ENCODE measurements at regions not wholly inside any gene's neighbourhood (a gene's known extent, or its start where the extent isn't known, plus 50 kb on each side); places are given as distances from the start of the nearest gene placed in this dataset.

- no peak overlapping the region for H3K27ac ChIP-seq
- H3K4me3 ChIP-seq = no peak overlapping the region
- peaks cover 24 to 42% of the 10 kb centered on the region in 2 donors for H3K4me1 ChIP-seq (replicated peaks in 1 of 2)
- WGBS, 10 experiments = 39 to 100% (median 78%) methylated on average over 1 to 13 of the region's 13 CpGs
- no peak for ATAC-seq (replicated peaks in 6 of 8)
- in situ Hi-C loops (cut with MboI; ENCODE audit: low pct_unique_long_range_greater_than_20kb in 2 of 9, low sequenced_read_pairs in 9 of 9, unreplicated experiment in 9 of 9) = no loop called here
Measured at GRCh38 chr10:7485799-7486198, 75.0 kb upstream of the SFMBT2 start.

GRCh38 chr10:7485244-7485556, 74.4 kb upstream of the SFMBT2 start:
- ATAC-seq (replicated peaks in 6 of 8) = no peak
- in situ Hi-C loops (cut with MboI; ENCODE audit: low pct_unique_long_range_greater_than_20kb in 2 of 9, low sequenced_read_pairs in 9 of 9, unreplicated experiment in 9 of 9) = no loop called here
- Histone ChIP-seq H3K4me3 (no peak overlapping the region), H3K4me1 (replicated peaks in 1 of 2) (peaks cover 25 to 44% of the 10 kb centered on the region in 2 donors), H3K27ac (no peak overlapping the region)
- 14 to 86% (median 72%) methylated on average over 2 to 9 of the region's 9 CpGs; no CpG with 5 or more reads in 1 of the 10 experiments for WGBS, 10 experiments

- Histone ChIP-seq H3K4me1 (replicated peaks in 1 of 2) (peaks cover 25 to 44% of the 10 kb centered on the region in 2 donors), H3K4me3 (no peak overlapping the region), H3K27ac (no peak overlapping the region)
- WGBS, 10 experiments = 10 to 60% (median 41%) methylated on average over 2 to 12 of the region's 12 CpGs
- ATAC-seq (replicated peaks in 6 of 8) = peak in 5 of 8 experiments; percentile 12 to 79 (median 64)
- in situ Hi-C loops (cut with MboI; ENCODE audit: low pct_unique_long_range_greater_than_20kb in 2 of 9, low sequenced_read_pairs in 9 of 9, unreplicated experiment in 9 of 9) = no loop called here
Measured at GRCh38 chr10:7484456-7485243, 73.8 kb upstream of the SFMBT2 start.

- no peak overlapping the region for H3K27ac ChIP-seq
- H3K4me3 ChIP-seq = no peak overlapping the region
- 47 to 100% (median 81%) methylated on average over 1 to 9 of the region's 9 CpGs for WGBS, 10 experiments
- H3K4me1 ChIP-seq (replicated peaks in 1 of 2) = peaks cover 25 to 39% of the 10 kb centered on the region in 2 donors
- in situ Hi-C loops (cut with MboI; ENCODE audit: low pct_unique_long_range_greater_than_20kb in 2 of 9, low sequenced_read_pairs in 9 of 9, unreplicated experiment in 9 of 9) = no loop called here
- ATAC-seq (replicated peaks in 6 of 8) = no peak
Measured at GRCh38 chr10:7483848-7484247, 73.0 kb upstream of the SFMBT2 start.

- Histone ChIP-seq H3K27ac (no peak overlapping the region), H3K4me3 (no peak overlapping the region), H3K4me1 (replicated peaks in 1 of 2) (peaks cover 25 to 35% of the 10 kb centered on the region in 2 donors)
- in situ Hi-C loops (cut with MboI; ENCODE audit: low pct_unique_long_range_greater_than_20kb in 2 of 9, low sequenced_read_pairs in 9 of 9, unreplicated experiment in 9 of 9) = no loop called here
- WGBS, 10 experiments = 31 to 100% (median 94%) methylated on average over 3 to 5 of the region's 8 CpGs; no CpG with 5 or more reads in 7 of the 10 experiments
- no peak for ATAC-seq (replicated peaks in 6 of 8)
Measured at GRCh38 chr10:7482992-7483391, 72.2 kb upstream of the SFMBT2 start.

- peaks cover 23 to 28% of the 10 kb centered on the region in 2 donors for H3K4me1 ChIP-seq (replicated peaks in 1 of 2)
- in situ Hi-C loops (cut with MboI; ENCODE audit: low pct_unique_long_range_greater_than_20kb in 2 of 9, low sequenced_read_pairs in 9 of 9, unreplicated experiment in 9 of 9) = no loop called here
- no peak overlapping the region for H3K27ac ChIP-seq
- ATAC-seq (replicated peaks in 6 of 8) = peak in 1 of 8 experiments; percentile 50
- WGBS, 10 experiments = 17 to 100% (median 82%) methylated on average over 1 to 5 of the region's 5 CpGs; no CpG with 5 or more reads in 1 of the 10 experiments
- no peak overlapping the region for H3K4me3 ChIP-seq
Measured at GRCh38 chr10:7481368-7481765, 70.5 kb upstream of the SFMBT2 start.

GRCh38 chr10:7480742-7481367, 70.0 kb upstream of the SFMBT2 start:
- ATAC-seq (replicated peaks in 6 of 8) = peak in 3 of 8 experiments; percentile 23 to 46 (median 36)
- H3K27ac ChIP-seq = no peak overlapping the region
- H3K4me3 ChIP-seq = no peak overlapping the region
- 0 to 100% (median 54%) methylated on average over 1 to 8 of the region's 8 CpGs for WGBS, 10 experiments
- in situ Hi-C loops (cut with MboI; ENCODE audit: low pct_unique_long_range_greater_than_20kb in 2 of 9, low sequenced_read_pairs in 9 of 9, unreplicated experiment in 9 of 9) = no loop called here
- H3K4me1 ChIP-seq (replicated peaks in 1 of 2) = peaks cover 23 to 28% of the 10 kb centered on the region in 2 donors

GRCh38 chr10:7479861-7480598, 69.2 kb upstream of the SFMBT2 start:
- Histone ChIP-seq H3K4me1 (replicated peaks in 1 of 2) (peaks cover 23 to 26% of the 10 kb centered on the region in 2 donors), H3K4me3 (no peak overlapping the region), H3K27ac (no peak overlapping the region)
- ATAC-seq (replicated peaks in 6 of 8) = no peak
- in situ Hi-C loops (cut with MboI; ENCODE audit: low pct_unique_long_range_greater_than_20kb in 2 of 9, low sequenced_read_pairs in 9 of 9, unreplicated experiment in 9 of 9) = no loop called here
- 32 to 96% (median 90%) methylated on average over 7 to 13 of the region's 13 CpGs for WGBS, 10 experiments

- whole genome bisulfite sequencing, 10 experiments = 11 to 93% (median 77%) methylated on average over 3 to 4 of the region's 4 CpGs
- in situ Hi-C loops (cut with MboI; ENCODE audit: low pct_unique_long_range_greater_than_20kb in 2 of 9, low sequenced_read_pairs in 9 of 9, unreplicated experiment in 9 of 9) = no loop called here
- ATAC-seq (replicated peaks in 6 of 8) = no peak
- Histone ChIP-seq H3K27ac (no peak overlapping the region), H3K4me3 (no peak overlapping the region), H3K4me1 (replicated peaks in 1 of 2) (peaks cover 16 to 19% of the 10 kb centered on the region in 2 donors)
Measured at GRCh38 chr10:7478727-7479457, 68.1 kb upstream of the SFMBT2 start.

GRCh38 chr10:7477538-7478334, 66.9 kb upstream of the SFMBT2 start:
- 53 to 100% (median 94%) methylated on average over 1 to 10 of the region's 10 CpGs; no CpG with 5 or more reads in 1 of the 10 experiments for WGBS, 10 experiments
- no peak overlapping the region for H3K4me3 ChIP-seq
- in situ Hi-C loops (cut with MboI; ENCODE audit: low pct_unique_long_range_greater_than_20kb in 2 of 9, low sequenced_read_pairs in 9 of 9, unreplicated experiment in 9 of 9) = no loop called here
- ATAC-seq (replicated peaks in 6 of 8) = no peak
- H3K4me1 ChIP-seq (replicated peaks in 1 of 2) = peaks cover 16 to 17% of the 10 kb centered on the region in 2 donors
- H3K27ac ChIP-seq = no peak overlapping the region

GRCh38 chr10:7475939-7476338, 65.1 kb upstream of the SFMBT2 start:
- peaks cover 25% of the 10 kb centered on the region in 2 donors for H3K4me1 ChIP-seq (replicated peaks in 1 of 2)
- no peak overlapping the region for H3K4me3 ChIP-seq
- H3K27ac ChIP-seq = no peak overlapping the region
- ATAC-seq (replicated peaks in 6 of 8) = peak in 3 of 8 experiments; percentile 29 to 34 (median 32)
- 0 to 54% (median 18%) methylated on average over 1 to 5 of the region's 5 CpGs for WGBS, 10 experiments
- in situ Hi-C loops (cut with MboI; ENCODE audit: low pct_unique_long_range_greater_than_20kb in 2 of 9, low sequenced_read_pairs in 9 of 9, unreplicated experiment in 9 of 9) = no loop called here
